MM.1S (cell line): ENCODE measurements at regions not wholly inside any gene's neighbourhood (a gene's known extent, or its start where the extent isn't known, plus 50 kb on each side); places are given as distances from the start of the nearest gene placed in this dataset.

Experiments used
- CTCF ChIP-seq: fragments of 300-600 bp; sonication (generic); IDR thresholded peaks from 2 replicates; pipeline ENCODE4 v1.5.1; 2016; ENCODE audit warnings: antibody characterized with exemption, low read length, mixed read lengths
- EZH2 ChIP-seq: fragments of 300-600 bp; sonication (generic); optimal IDR thresholded peaks from 2 replicates; pipeline ENCODE3; 2017; ENCODE audit warnings: low read depth, mild to moderate bottlenecking, antibody characterized with exemption, low read length, mixed read lengths
- EZH2phosphoT487 ChIP-seq: fragments of 300-600 bp; sonication (generic); IDR thresholded peaks from 2 replicates; pipeline ENCODE4 v1.6.1; 2018; ENCODE audit warnings: antibody characterized with exemption, low read length

GRCh38 chr20:9977629-9978028, 57.2 kb upstream of the ANKEF1 start:
- no peak for TF ChIP-seq EZH2phosphoT487
- no peak for TF ChIP-seq EZH2
- no peak for TF ChIP-seq CTCF
